Left lung (tissue), 4 donors: ENCODE measurements at regions not wholly inside any gene's neighbourhood (a gene's known extent, or its start where the extent isn't known, plus 50 kb on each side); places are given as distances from the start of the nearest gene placed in this dataset.
A peak's percentile ranks its signal among the peaks of the same experiment; 100 is the strongest.

Experiments used
- ATAC-seq: fragments of 200-7000 bp; cut with Tn5 transposase; one replicate; pipeline ENCODE4 v1.9.1; 2020; ENCODE audit warnings: moderate library complexity
- DNase-seq, 4 donors: peaks; one replicate each; pipeline ENCODE4 v3.0.0-alpha.2; 2013 to 2020
- H3K27ac ChIP-seq, 2 donors: fragments of 200-600 bp; sonication (generic) in 1 of 2; one replicate each; pipeline versions ENCODE4 v1.5.0 to v1.8.0; 2020 to 2021
- H3K27me3 ChIP-seq, 2 donors: fragments of 200-600 bp; sonication (generic) in 1 of 2; one replicate each; pipeline versions ENCODE4 v1.5.0 to v1.8.0; 2020 to 2021
- H3K36me3 ChIP-seq, 2 donors: fragments of 200-600 bp; sonication (generic) in 1 of 2; one replicate each; pipeline versions ENCODE4 v1.5.0 to v1.8.0; 2020 to 2021
- H3K4me1 ChIP-seq, 2 donors: fragments of 200-600 bp; one replicate each; pipeline ENCODE4 v1.8.0; 2021
- H3K4me3 ChIP-seq, 2 donors: fragments of 200-600 bp; sonication (generic) in 1 of 2; one replicate each; pipeline versions ENCODE4 v1.5.0 to v1.8.0; 2020 to 2021; ENCODE audit warnings: mild to moderate bottlenecking in 1 of 2
- H3K9me3 ChIP-seq, 2 donors: fragments of 200-600 bp; sonication (generic) in 1 of 2; one replicate each; pipeline versions ENCODE4 v1.5.0 to v1.8.0; 2020 to 2021
- CTCF ChIP-seq, 2 donors: fragments of 200-600 bp; sonication (generic) in 1 of 2; IDR thresholded peaks; one replicate each; pipeline versions ENCODE4 v1.5.0 to v1.8.0; 2021; ENCODE audit warnings: antibody characterized with exemption in 2 of 2
- intact Hi-C, 2 donors: fragments of 100-400 bp; cut with DNase I; formaldehyde crosslinking; loops; one replicate each; pipeline versions ENCODE4 v1.11.2 to v1.14.2; 2022
- donor health status: DM: no; HTN: yes; CAD: no.
- donor health status: DM: no; HTN: no; CAD: no.

DNA sequence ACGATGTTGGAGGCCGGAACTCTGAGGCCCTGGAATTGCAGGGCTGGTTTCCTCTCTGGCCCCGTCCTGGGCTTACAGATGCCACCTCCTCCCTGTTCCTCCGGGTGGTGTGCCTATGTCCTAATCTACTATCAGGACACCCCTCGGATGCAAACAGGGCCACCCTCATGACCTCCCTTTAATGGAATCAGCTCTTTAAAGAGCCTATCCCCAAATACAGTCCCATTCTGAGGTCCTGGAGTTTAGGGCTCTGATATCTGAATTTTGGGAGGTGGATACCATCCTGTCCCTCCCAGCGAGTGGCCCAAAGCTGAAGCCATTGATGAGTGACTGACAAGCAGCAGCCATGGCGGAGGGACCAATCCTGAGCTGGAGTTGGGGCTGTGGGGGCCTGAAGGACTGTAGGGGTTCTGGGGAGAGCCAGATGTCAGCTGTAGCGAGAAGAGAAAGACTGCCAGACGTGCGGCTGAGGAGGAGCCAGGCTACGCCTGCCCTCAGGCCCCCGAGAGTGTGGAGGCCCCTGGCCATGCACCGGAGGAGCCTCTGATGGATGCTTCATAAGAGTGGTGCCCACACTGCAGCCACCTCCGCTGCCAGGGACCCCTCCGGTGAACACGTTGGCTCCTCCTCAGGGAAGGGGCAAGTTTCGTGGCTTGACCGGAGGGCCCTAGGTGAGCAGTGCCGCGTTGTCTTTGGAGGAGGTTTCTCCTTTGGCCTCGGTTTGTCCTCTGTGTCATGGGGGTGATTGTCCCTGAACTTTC is 100.2 kb downstream of the KIF26A start:
- Histone ChIP-seq H3K36me3 (no peaks in the 10 kb centered on the region), H3K27ac (no peak overlapping the region), H3K4me3 (no peak overlapping the region), H3K4me1 (no peaks in the 10 kb centered on the region), H3K27me3 (peaks cover 0 to 8% of the 10 kb centered on the region in 2 donors), H3K9me3 (peaks cover 0 to 36% of the 10 kb centered on the region in 2 donors)
- TF ChIP-seq CTCF (IDR thresholded peaks at IDR 0.05): no peak
- DNase-seq (peak in 2 of 4 donors; percentile 30 to 72), ATAC-seq (no peak)
- intact Hi-C loops: no loop called here

DNA sequence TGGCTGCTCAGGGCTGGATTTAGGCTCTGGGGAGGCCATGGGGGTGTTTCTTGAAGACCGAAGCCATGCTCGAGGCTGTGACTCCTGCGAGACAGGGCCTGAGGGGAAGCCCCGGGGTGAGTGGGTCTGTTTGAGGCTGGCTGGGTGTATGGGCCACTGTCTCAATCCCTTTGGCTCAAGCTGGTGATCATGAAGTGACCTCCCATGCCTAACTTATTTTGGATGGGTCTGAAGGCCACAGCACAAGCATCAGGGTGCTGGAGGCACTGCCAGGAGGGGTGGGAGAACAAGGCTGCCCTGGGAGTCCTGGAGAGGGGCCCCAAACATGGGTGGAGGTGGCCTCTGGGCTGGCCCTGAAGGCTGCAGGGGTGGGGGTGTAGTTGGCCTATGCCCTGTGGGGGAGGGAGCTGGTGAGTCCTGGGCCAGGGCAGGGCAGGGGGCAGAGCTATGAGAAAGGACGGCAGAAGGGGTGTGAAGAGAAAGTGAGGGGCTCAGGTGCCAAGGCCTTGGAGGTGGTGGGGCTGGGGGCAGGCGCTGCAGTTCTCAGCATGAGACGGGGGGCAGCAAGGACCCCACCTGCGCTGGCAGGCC is 100.9 kb downstream of the KIF26A start:
- Histone ChIP-seq H3K27me3 (peaks cover 0 to 8% of the 10 kb centered on the region in 2 donors), H3K9me3 (peaks cover 0 to 31% of the 10 kb centered on the region in 2 donors), H3K36me3 (no peaks in the 10 kb centered on the region), H3K27ac (no peak overlapping the region), H3K4me3 (no peak overlapping the region), H3K4me1 (no peaks in the 10 kb centered on the region)
- no peak for ATAC-seq
- DNase-seq: peak in 2 of 4 donors; percentile 10 to 47
- no peak for TF ChIP-seq CTCF (IDR thresholded peaks at IDR 0.05)
- intact Hi-C loops: no loop called here

DNA sequence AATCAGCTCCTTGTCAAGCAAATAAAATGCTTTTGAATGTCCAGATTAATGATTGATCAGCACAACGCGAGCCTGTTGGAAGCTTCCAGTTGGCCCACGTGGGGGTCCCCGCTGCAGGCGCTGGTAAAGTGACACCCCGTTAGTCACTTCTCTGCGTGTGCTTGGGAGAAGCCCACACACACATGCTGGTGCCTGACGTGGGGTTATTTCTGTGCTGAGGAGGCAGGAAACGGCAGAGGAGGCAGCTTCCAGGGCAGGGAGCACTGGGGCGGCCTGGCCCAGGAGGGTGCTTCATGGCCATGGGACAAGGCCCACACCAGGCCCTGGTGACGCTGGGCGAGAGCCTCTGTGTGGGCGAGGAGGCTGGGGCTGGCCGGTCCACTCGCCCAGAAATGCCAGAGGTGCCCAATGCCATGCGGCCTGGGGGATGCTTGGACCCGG is 101.5 kb downstream of the KIF26A start:
- no peak for ATAC-seq
- H3K36me3 ChIP-seq: no peaks in the 10 kb centered on the region
- peak in 2 of 4 donors; percentile 22 to 64 for DNase-seq
- intact Hi-C loops: no loop called here
- H3K27ac ChIP-seq: no peak overlapping the region
- H3K4me3 ChIP-seq: no peak overlapping the region
- no peaks in the 10 kb centered on the region for H3K4me1 ChIP-seq
- peaks cover 0 to 30% of the 10 kb centered on the region in 2 donors for H3K9me3 ChIP-seq
- H3K27me3 ChIP-seq: peaks cover 0 to 8% of the 10 kb centered on the region in 2 donors
- no peak for TF ChIP-seq CTCF (IDR thresholded peaks at IDR 0.05)

GRCh38 chr14:104240434-104241157 is 102.2 kb downstream of the KIF26A start:
- Histone ChIP-seq H3K36me3 (no peaks in the 10 kb centered on the region), H3K27ac (no peak overlapping the region), H3K27me3 (peaks cover 0 to 8% of the 10 kb centered on the region in 2 donors), H3K4me3 (no peak overlapping the region), H3K4me1 (no peaks in the 10 kb centered on the region), H3K9me3 (peaks cover 0 to 37% of the 10 kb centered on the region in 2 donors)
- DNase-seq (peak in 1 of 4 donors; percentile 43), ATAC-seq (no peak)
- intact Hi-C loops: no loop called here
- TF ChIP-seq CTCF (IDR thresholded peaks at IDR 0.05): no peak

DNA sequence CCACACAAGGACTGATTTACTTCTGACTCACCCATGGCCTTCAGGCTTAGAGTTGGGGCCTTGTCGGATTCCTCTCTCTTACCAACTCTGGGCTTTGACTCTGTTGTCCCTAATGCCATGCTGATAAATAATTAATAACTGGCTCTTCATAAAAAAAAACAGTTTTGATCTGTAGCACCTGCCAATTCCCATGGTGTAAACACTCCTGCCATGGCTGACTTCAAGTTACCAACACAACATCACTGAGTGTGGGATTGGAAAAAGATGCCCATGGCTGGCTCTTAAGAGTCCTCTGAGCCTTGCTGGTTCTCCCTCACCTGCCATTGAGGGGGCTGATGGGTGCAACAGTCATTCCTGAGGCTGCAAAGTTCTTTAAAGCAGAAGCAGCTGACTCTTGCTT is 104.8 kb downstream of the KIF26A start:
- TF ChIP-seq CTCF (IDR thresholded peaks at IDR 0.05): no peak
- Histone ChIP-seq H3K27me3 (peaks cover 0 to 5% of the 10 kb centered on the region in 2 donors), H3K4me1 (no peaks in the 10 kb centered on the region), H3K9me3 (peaks cover 0 to 28% of the 10 kb centered on the region in 2 donors), H3K27ac (no peak overlapping the region), H3K4me3 (no peak overlapping the region), H3K36me3 (no peaks in the 10 kb centered on the region)
- DNase-seq (no peak), ATAC-seq (no peak)
- intact Hi-C loops: no loop called here
